HS-5 (cell line): ENCODE measurements at regions not wholly inside any gene's neighbourhood (a gene's known extent, or its start where the extent isn't known, plus 50 kb on each side); places are given as distances from the start of the nearest gene placed in this dataset.
"Not testable (repeated sequence)": the region's sequence is repeated elsewhere in the genome, so short reads cannot be mapped to it uniquely, and the experiment has no call there.

ENCODE experiments used
- DNase-seq: peaks from one replicate; pipeline ENCODE4 v3.0.0-alpha.2; 2012; ENCODE audit warnings: low read depth

DNA sequence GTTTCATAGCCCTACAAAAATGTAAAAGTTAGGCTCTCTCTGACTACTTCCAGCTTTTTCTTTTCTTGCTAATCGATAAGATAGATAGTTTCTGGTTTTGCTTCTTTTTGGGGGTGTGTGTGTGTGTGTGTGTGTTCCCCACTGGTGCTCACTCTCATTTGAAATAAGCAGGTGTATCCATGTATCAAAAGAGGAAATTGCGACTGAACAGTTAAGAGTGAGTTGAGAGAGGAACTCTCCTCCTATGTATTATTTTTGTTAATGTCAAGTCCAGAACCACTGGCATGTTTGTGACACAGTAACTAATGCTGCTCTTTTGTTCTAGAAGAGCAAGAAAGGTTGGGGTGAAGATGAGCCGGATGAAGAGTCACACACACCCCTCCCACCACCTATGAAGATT is 96.7 kb upstream of the UMPS start:
- no peak for DNase-seq

GRCh38 chr3:124634210-124635168 is 95.8 kb upstream of the UMPS start:
- DNase-seq, result no peak

GRCh38 chr3:124635169-124635539 is 95.1 kb upstream of the UMPS start:
- no peak for DNase-seq

- DNase-seq, result no peak
Observed at GRCh38 chr3:124636101-124636862, 94.0 kb upstream of the UMPS start.

- DNase-seq, result no peak
Observed at GRCh38 chr3:124636863-124637296, 93.4 kb upstream of the UMPS start.

DNA sequence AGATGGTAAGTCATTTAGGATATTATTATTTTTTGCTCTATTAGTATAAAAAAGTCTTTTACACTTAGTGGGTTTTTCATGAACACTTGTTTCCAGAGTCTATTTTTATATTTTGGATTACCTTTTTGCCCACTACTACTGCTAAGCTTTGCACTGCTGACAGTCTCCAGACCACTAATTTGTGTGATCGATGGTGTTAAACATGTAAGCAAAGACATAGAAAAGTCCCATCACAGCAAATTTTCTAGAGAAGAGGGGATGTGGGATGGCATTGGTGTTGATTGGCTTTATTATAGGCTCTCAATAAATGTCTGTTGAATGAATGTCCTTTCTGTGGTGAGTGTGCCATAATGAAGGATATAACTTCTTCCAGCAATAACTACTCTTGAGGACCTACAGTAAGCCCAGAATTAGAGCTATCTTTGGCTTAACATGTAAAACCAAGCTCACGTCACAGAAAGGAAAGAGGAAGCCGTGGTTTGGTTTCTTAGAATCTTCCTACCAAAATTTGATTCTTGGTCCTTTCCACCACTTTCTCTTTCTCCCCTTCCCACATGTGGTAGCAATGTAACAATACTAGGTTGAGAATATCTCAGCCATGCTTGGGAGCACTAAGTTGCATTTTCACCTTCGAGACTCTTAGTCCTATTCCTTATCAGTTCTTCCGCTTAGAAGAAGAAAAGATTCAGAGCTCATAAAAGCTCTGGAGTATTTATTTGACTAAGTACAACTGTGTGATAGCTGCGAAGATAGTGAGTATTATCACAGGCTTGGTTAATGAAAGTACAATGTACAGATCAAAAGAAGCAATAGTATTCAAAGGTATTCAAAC is 90.6 kb upstream of the UMPS start:
- no peak for DNase-seq

DNA sequence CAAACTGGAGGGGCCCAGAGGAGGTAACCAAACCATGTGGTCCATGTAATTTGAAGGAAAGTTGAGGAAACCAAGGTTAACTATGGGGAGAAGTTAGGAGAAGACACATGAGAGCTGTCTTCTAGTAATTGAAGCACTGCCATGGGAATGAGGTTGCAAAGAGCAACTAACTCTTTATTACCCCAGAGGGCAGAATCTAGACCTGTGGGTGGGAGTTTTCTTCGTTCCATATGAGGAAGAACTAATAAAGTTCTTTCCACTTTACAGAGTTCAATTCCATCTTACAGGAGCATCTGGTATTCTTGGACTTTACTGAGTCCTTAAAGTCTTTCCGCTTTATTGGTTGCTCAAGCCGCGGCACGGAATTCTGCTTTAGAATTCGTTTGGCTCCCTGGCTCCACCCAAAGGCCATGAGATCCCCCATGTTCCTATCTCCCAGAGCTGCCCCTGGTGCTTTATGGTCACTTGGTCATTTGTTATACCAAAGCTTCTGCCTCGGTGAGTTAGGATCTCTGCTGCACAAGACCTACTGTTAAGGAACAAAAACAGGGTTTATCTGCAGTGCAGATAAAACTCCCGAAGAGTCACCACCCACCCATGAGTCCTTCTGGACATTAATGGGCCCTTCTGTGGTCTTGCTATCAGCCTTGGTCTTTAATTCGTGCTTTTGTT is 89.5 kb upstream of the UMPS start:
- no peak for DNase-seq

DNA sequence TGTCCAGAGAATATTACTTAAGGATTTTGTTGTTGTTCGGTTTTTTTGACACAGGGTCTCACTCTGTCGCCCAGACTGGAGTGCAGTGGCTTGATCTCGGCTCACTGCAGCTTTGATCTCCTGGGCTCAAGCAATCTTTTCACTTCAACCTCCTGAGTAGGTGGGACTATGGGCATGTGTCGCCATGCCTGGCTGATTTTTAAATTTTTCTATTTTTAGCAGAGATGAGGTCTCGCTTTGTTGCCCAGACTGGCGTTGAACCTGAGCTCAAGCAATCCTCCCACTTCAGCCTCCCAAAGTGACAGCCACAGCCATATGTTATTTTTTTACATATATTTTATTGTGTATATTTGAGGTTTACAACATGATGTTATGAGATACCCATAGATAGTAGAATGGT is 86.8 kb upstream of the UMPS start:
- no peak for DNase-seq

DNA sequence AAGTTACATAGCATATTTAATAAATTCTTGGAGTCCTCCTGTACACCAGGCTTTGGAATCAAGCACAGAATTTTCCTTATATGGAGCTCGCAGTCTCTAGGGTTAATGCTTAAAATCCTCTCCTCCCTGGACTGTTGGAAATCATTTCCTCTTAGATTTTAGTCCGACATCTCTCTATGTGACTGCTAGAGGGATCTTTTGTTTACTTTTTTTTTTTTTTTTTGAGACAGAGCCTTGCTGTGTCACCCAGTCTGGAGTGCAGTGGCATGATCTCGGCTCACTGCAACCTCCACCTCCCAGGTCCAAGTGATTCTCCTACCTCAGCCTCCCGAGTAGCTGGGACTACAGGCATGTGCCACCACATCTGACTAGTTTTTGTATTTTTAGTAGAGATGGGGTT is 84.1 kb upstream of the UMPS start:
- not testable (repeated sequence) for DNase-seq

GRCh38 chr3:124648551-124648950 is 81.7 kb upstream of the UMPS start:
- no peak for DNase-seq

DNA sequence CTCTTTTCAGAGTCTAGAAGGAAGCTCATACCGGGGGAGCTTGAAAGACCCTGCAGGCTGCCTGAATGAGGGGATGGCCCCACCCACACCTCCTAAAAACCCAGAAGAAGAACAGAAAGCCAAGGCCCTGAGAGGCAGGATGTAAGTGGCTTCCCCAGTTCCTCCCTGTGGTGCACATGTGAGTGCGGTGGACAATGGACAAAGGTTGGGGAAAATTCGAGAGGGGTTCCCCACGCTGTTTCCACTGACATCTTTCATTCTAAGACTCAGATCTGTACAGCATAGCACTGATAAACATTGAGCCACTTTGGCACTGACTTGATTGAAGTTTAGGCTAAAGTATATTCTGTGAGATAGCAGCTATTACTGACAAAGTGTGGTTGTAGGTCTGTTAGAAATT is 79.5 kb upstream of the UMPS start:
- DNase-seq, result no peak

GRCh38 chr3:124651416-124651815 is 78.8 kb upstream of the UMPS start:
- DNase-seq, result not testable (repeated sequence)

DNA sequence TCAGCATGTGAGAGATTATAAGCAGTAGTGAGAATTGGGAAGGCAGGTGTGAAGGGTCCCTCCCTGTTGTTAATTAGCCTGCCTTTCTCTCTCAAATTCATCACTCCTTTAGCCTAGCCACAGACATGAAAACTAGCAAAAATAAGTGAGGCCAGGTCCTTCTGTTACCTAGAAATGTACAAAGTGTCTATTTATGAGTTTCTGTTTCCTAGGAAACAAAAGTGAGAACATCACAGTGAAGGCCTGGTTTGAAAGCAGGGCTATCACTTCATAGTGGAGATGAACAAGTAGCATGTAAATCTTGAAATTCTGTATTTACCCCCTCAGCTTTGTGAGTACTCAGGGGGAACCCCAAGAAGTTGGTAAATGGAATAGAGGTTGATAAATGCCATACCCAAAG is 78.2 kb upstream of the UMPS start:
- DNase-seq, result no peak

GRCh38 chr3:124653071-124653796 is 77.0 kb upstream of the UMPS start:
- no peak for DNase-seq

DNA sequence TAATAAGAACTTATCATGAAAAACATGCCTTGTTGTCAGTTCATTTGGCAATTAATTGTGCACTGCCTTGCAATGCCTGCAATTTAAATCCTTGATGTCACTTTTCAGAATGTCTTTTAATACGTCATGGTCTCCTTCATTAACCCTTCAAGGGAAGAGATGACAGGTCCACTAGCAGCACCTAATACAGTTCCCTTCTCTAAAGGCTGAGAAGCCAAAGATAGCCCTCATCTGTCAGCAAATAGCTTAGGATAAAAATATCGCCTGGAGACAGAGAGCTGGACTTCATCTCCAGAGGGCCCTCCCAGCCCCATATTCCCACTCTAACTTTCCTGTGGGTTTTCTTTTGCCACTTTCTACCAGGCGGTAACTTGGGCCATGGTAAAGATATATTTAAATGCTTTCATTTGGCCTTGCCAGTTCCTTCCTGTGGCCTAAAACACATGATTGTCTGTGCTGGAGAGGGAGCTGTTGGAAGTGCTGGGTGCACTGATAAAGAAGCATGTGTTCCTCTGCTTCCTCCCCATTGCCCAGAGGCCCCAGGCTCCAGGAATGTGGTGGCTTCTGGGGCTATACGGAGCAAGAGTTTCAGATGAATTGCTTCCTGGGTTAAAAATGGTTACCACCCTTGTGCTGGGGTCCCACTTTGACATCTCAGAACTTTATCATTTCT is 76.3 kb upstream of the UMPS start:
- DNase-seq, result no peak

- no peak for DNase-seq
Observed at GRCh38 chr3:124654470-124654845, 75.8 kb upstream of the UMPS start.

DNA sequence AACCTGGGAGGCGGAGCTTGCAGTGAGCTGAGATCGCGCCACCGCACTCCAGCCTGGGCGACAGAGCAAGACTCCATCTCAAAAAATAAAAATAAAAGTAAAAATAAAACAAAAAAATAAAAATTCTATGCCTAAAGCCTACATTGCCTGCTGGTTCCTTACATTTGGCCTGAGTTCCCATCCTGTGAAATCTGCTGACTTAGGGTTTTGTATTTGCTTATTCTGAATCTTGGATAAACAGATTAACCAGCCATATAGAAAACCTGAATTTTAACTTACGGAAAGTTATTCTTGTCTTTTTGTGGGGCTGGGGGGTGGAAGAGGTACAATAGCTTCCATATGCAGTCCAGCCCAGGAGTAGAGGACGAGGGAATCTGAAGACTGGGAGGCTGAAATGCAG is 73.7 kb upstream of the UMPS start:
- no peak for DNase-seq

- no peak for DNase-seq
Observed at GRCh38 chr3:124657138-124657537, 73.1 kb upstream of the UMPS start.

- DNase-seq, result no peak
Observed at GRCh38 chr3:124658270-124658669, 72.0 kb upstream of the UMPS start.

- no peak for DNase-seq
Observed at GRCh38 chr3:124659175-124659574, 71.1 kb upstream of the UMPS start.

DNA sequence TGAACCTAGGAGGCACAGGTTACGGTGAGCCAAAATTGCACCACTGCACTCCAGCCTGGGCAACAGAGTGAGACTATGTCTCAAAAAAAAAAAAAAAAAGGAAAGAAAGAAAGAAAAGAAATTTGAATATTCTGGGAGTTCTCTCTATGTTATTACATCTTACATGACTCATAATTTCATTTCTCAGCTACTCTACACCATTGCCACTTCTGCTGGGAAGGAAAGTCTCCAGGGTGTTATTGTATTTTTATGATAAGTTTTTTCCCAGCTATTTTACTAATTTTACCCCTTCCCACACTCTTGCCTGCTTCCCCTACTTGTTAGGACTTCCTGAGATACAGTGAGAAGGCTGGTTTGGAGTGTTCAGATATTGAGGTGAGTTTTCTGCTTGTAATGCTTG is 69.7 kb upstream of the UMPS start:
- no peak for DNase-seq
